ENCODE measurements at regions not wholly inside any gene's neighbourhood (a gene's known extent, or its start where the extent isn't known, plus 50 kb on each side); places are given as distances from the start of the nearest gene placed in this dataset.

GRCh38 chr12:90396556-90396955 is 558.4 kb downstream of the CCER1 start:
- Histone ChIP-seq H3K4me3 (no peak overlapping the region), H3K4me1 (peaks cover 0 to 11% (median 0%) of the 10 kb centered on the region in 4 donors), H3K36me3 (no peaks in the 10 kb centered on the region), H3K27ac (no peak overlapping the region), H3K27me3 (no peaks in the 10 kb centered on the region), H3K9me3 (peaks cover 11 to 12% of the 10 kb centered on the region in 2 donors)
- TF ChIP-seq EP300 (IDR thresholded peaks at IDR 0.05; ENCODE audit: low read depth) (no peak), CTCF (IDR thresholded peaks at IDR 0.05) (no peak), POLR2AphosphoS5 (IDR thresholded peaks at IDR 0.05) (no peak), POLR2A (IDR thresholded peaks at IDR 0.05) (no peak)
- no peak for DNase-seq
- intact Hi-C loops (cut with DNase I; ENCODE audit: low total_unique reads) (no loop called here), in situ Hi-C loops (cut with MboI; ENCODE audit: low pct_ligation_motif_present in 1 of 4, low pct_unique_long_range_greater_than_20kb in 1 of 4, low sequenced_read_pairs in 3 of 4) (no loop called here)
- 79 to 91% methylated on average over 1 of the region's 1 CpG for WGBS, 2 donors (ENCODE audit: low coverage in 1 of 2)

- no peak for DNase-seq
- H3K27me3 ChIP-seq: no peaks in the 10 kb centered on the region
- TF ChIP-seq EP300 (IDR thresholded peaks at IDR 0.05; ENCODE audit: low read depth): no peak
- TF ChIP-seq POLR2AphosphoS5 (IDR thresholded peaks at IDR 0.05): no peak
- TF ChIP-seq CTCF (IDR thresholded peaks at IDR 0.05): no peak
- no peak for TF ChIP-seq POLR2A (IDR thresholded peaks at IDR 0.05)
- intact Hi-C loops (cut with DNase I; ENCODE audit: low total_unique reads) (no loop called here), in situ Hi-C loops (cut with MboI; ENCODE audit: low pct_ligation_motif_present in 1 of 4, low pct_unique_long_range_greater_than_20kb in 1 of 4, low sequenced_read_pairs in 3 of 4) (no loop called here)
- no peak overlapping the region for H3K27ac ChIP-seq
- H3K4me1 ChIP-seq: peaks cover 0 to 6% (median 3%) of the 10 kb centered on the region in 4 donors
- peaks cover 12 to 15% of the 10 kb centered on the region in 2 donors for H3K9me3 ChIP-seq
- H3K36me3 ChIP-seq: no peaks in the 10 kb centered on the region
- WGBS, 2 donors (ENCODE audit: low coverage in 1 of 2): 91% methylated on average over 5 of the region's 5 CpGs; no CpG with 5 or more reads in 1 of the 2 donors
- no peak overlapping the region for H3K4me3 ChIP-seq
Measured at GRCh38 chr12:90393652-90394051, 561.3 kb downstream of the CCER1 start.

GRCh38 chr12:90393089-90393488 is 561.9 kb downstream of the CCER1 start:
- no peaks in the 10 kb centered on the region for H3K27me3 ChIP-seq
- intact Hi-C loops (cut with DNase I; ENCODE audit: low total_unique reads) (no loop called here), in situ Hi-C loops (cut with MboI; ENCODE audit: low pct_ligation_motif_present in 1 of 4, low pct_unique_long_range_greater_than_20kb in 1 of 4, low sequenced_read_pairs in 3 of 4) (no loop called here)
- WGBS, 2 donors (ENCODE audit: low coverage in 1 of 2): 83 to 94% methylated on average over 3 of the region's 3 CpGs
- H3K4me1 ChIP-seq: peaks cover 0 to 6% (median 3%) of the 10 kb centered on the region in 4 donors
- H3K4me3 ChIP-seq: no peak overlapping the region
- no peak for TF ChIP-seq POLR2A (IDR thresholded peaks at IDR 0.05)
- TF ChIP-seq CTCF (IDR thresholded peaks at IDR 0.05): no peak
- no peak overlapping the region for H3K27ac ChIP-seq
- no peaks in the 10 kb centered on the region for H3K36me3 ChIP-seq
- no peak for DNase-seq
- peaks cover 12 to 21% of the 10 kb centered on the region in 2 donors for H3K9me3 ChIP-seq

GRCh38 chr12:90390947-90391346 is 564.0 kb downstream of the CCER1 start:
- Histone ChIP-seq H3K4me1 (peaks cover 0 to 6% (median 3%) of the 10 kb centered on the region in 4 donors), H3K4me3 (no peak overlapping the region), H3K9me3 (peaks cover 0 to 14% of the 10 kb centered on the region in 2 donors), H3K27me3 (no peaks in the 10 kb centered on the region), H3K36me3 (no peaks in the 10 kb centered on the region), H3K27ac (peak overlapping the region in 3 of 4 donors; percentile 51 to 66 (median 52))
- in situ Hi-C loops (cut with MboI; ENCODE audit: low pct_ligation_motif_present in 1 of 4, low pct_unique_long_range_greater_than_20kb in 1 of 4, low sequenced_read_pairs in 3 of 4) (no loop called here), intact Hi-C loops (cut with DNase I; ENCODE audit: low total_unique reads) (no loop called here)
- no peak for DNase-seq
- WGBS, 2 donors (ENCODE audit: low coverage in 1 of 2): 25 to 45% methylated on average over 2 of the region's 2 CpGs
- TF ChIP-seq POLR2A (IDR thresholded peaks at IDR 0.05) (no peak), POLR2AphosphoS5 (IDR thresholded peaks at IDR 0.05) (peak in 1 of 3 donors; percentile 32)

- Histone ChIP-seq H3K4me1 (no peaks in the 10 kb centered on the region), H3K36me3 (no peaks in the 10 kb centered on the region), H3K27ac (no peak overlapping the region), H3K27me3 (no peaks in the 10 kb centered on the region), H3K9me3 (no peaks in the 10 kb centered on the region), H3K4me3 (no peak overlapping the region)
- intact Hi-C loops (cut with DNase I; ENCODE audit: low total_unique reads) (loop anchor here (10.0 kb wide), 1 partner anchor 1427 kb away; no protein-coding TSS in a partner anchor), in situ Hi-C loops (cut with MboI; ENCODE audit: low pct_ligation_motif_present in 1 of 4, low pct_unique_long_range_greater_than_20kb in 1 of 4, low sequenced_read_pairs in 3 of 4) (no loop called here)
- WGBS, 2 donors (ENCODE audit: low coverage in 1 of 2): 50 to 96% methylated on average over 1 of the region's 1 CpG
- TF ChIP-seq POLR2AphosphoS5 (IDR thresholded peaks at IDR 0.05): no peak
- TF ChIP-seq POLR2A (IDR thresholded peaks at IDR 0.05): no peak
- no peak for TF ChIP-seq CTCF (IDR thresholded peaks at IDR 0.05)
- TF ChIP-seq EP300 (IDR thresholded peaks at IDR 0.05; ENCODE audit: low read depth): no peak
- no peak for DNase-seq
Measured at GRCh38 chr12:90368081-90368480, 586.9 kb downstream of the CCER1 start.

Measured in transverse colon (tissue), 4 donors.